ENCODE measurements at regions not wholly inside any gene's neighbourhood (a gene's known extent, or its start where the extent isn't known, plus 50 kb on each side); places are given as distances from the start of the nearest gene placed in this dataset.

GRCh38 chr6:105901583-105901982 is 184.6 kb upstream of the PRDM1 start:
- no peaks in the 10 kb centered on the region for H3K27me3 ChIP-seq
- no peaks in the 10 kb centered on the region for H3K9me3 ChIP-seq
- H3K36me3 ChIP-seq (replicated peaks in 1 of 2; ENCODE audit: insufficient read depth in 1 of 2, low read depth in 2 of 2), result no peaks in the 10 kb centered on the region
- intact Hi-C loops (cut with DNase I), result no loop called here
- no peaks in the 10 kb centered on the region for H3K4me1 ChIP-seq
- no peak overlapping the region for H3K27ac ChIP-seq
- DNase-seq (no peak), ATAC-seq (no peak)
- 75 to 89% methylated on average over 3 of the region's 3 CpGs for WGBS, 2 donors
- no peak overlapping the region for H3K4me3 ChIP-seq
- TF ChIP-seq CTCF (IDR thresholded peaks at IDR 0.05) (no peak), POLR2A (IDR thresholded peaks at IDR 0.05) (no peak)

- no peak for TF ChIP-seq CTCF (IDR thresholded peaks at IDR 0.05)
- no peak for TF ChIP-seq POLR2A (IDR thresholded peaks at IDR 0.05)
- no peaks in the 10 kb centered on the region for H3K27me3 ChIP-seq
- H3K4me3 ChIP-seq, result no peak overlapping the region
- H3K36me3 ChIP-seq (replicated peaks in 1 of 2; ENCODE audit: insufficient read depth in 1 of 2, low read depth in 2 of 2), result no peaks in the 10 kb centered on the region
- intact Hi-C loops (cut with DNase I), result no loop called here
- WGBS, 2 donors, result 54 to 82% methylated on average over 13 of the region's 13 CpGs
- H3K27ac ChIP-seq, result no peak overlapping the region
- H3K4me1 ChIP-seq, result no peaks in the 10 kb centered on the region
- DNase-seq (no peak), ATAC-seq (no peak)
- H3K9me3 ChIP-seq, result no peaks in the 10 kb centered on the region
Measured at GRCh38 chr6:105900125-105900937, 185.8 kb upstream of the PRDM1 start.

- H3K4me1 ChIP-seq, result peaks cover 7% of the 10 kb centered on the region
- DNase-seq (no peak), ATAC-seq (no peak)
- WGBS, 2 donors, result 71 to 76% methylated on average over 5 of the region's 5 CpGs
- no peak overlapping the region for H3K4me3 ChIP-seq
- no peak overlapping the region for H3K27ac ChIP-seq
- H3K27me3 ChIP-seq, result no peaks in the 10 kb centered on the region
- intact Hi-C loops (cut with DNase I), result no loop called here
- TF ChIP-seq POLR2A (IDR thresholded peaks at IDR 0.05) (no peak), CTCF (IDR thresholded peaks at IDR 0.05) (no peak)
- H3K36me3 ChIP-seq (replicated peaks in 1 of 2; ENCODE audit: insufficient read depth in 1 of 2, low read depth in 2 of 2), result no peaks in the 10 kb centered on the region
- H3K9me3 ChIP-seq, result no peaks in the 10 kb centered on the region
Measured at GRCh38 chr6:105898286-105898685, 187.8 kb upstream of the PRDM1 start.

GRCh38 chr6:105897131-105897530 is 189.0 kb upstream of the PRDM1 start:
- H3K4me3 ChIP-seq, result no peak overlapping the region
- H3K4me1 ChIP-seq, result peaks cover 16% of the 10 kb centered on the region
- no peak overlapping the region for H3K27ac ChIP-seq
- TF ChIP-seq CTCF (IDR thresholded peaks at IDR 0.05) (no peak), POLR2A (IDR thresholded peaks at IDR 0.05) (no peak)
- intact Hi-C loops (cut with DNase I), result no loop called here
- H3K9me3 ChIP-seq, result no peaks in the 10 kb centered on the region
- DNase-seq (no peak), ATAC-seq (no peak)
- WGBS, 2 donors, result 71 to 92% methylated on average over 1 of the region's 1 CpG
- no peaks in the 10 kb centered on the region for H3K27me3 ChIP-seq
- H3K36me3 ChIP-seq (replicated peaks in 1 of 2; ENCODE audit: insufficient read depth in 1 of 2, low read depth in 2 of 2), result no peaks in the 10 kb centered on the region

- TF ChIP-seq CTCF (IDR thresholded peaks at IDR 0.05), result no peak
- TF ChIP-seq POLR2A (IDR thresholded peaks at IDR 0.05), result no peak
- DNase-seq (no peak), ATAC-seq (no peak)
- WGBS, 2 donors, result 27 to 43% methylated on average over 3 of the region's 3 CpGs
- no peaks in the 10 kb centered on the region for H3K36me3 ChIP-seq (replicated peaks in 1 of 2; ENCODE audit: insufficient read depth in 1 of 2, low read depth in 2 of 2)
- H3K4me3 ChIP-seq, result no peak overlapping the region
- intact Hi-C loops (cut with DNase I), result no loop called here
- H3K27me3 ChIP-seq, result no peaks in the 10 kb centered on the region
- no peak overlapping the region for H3K27ac ChIP-seq
- peaks cover 16% of the 10 kb centered on the region for H3K4me1 ChIP-seq
- no peaks in the 10 kb centered on the region for H3K9me3 ChIP-seq
Measured at GRCh38 chr6:105896821-105897095, 189.4 kb upstream of the PRDM1 start.

All from body of pancreas (tissue), 4 donors.